Stimulated activated CD4-positive, alpha-beta T cell treated with anti-CD3 and anti-CD28 coated beads, Interleukin-1b, Interleukin-23, amount 100 ng/mL, for 1 hour (primary cell): ENCODE measurements at regions not wholly inside any gene's neighbourhood (a gene's known extent, or its start where the extent isn't known, plus 50 kb on each side); places are given as distances from the start of the nearest gene placed in this dataset.
"Not testable (repeated sequence)": the region's sequence is repeated elsewhere in the genome, so short reads cannot be mapped to it uniquely, and the experiment has no call there.

Experiments used
- DNase-seq, 2 donors: peaks; one replicate each; pipeline ENCODE4 v3.0.0-alpha.2; 2020; ENCODE audit warnings: low read depth in 2 of 2

- DNase-seq, result no peak
Observed at GRCh38 chr10:33067917-33068316, 109.9 kb upstream of the ITGB1 start.

GRCh38 chr10:33067481-33067880 lies 109.5 kb upstream of the ITGB1 start:
- DNase-seq, result no peak

- DNase-seq, result no peak
Observed at GRCh38 chr10:33066558-33067236, 108.7 kb upstream of the ITGB1 start.

GRCh38 chr10:33065111-33065510 lies 107.1 kb upstream of the ITGB1 start:
- no peak for DNase-seq

- no peak for DNase-seq
Observed at GRCh38 chr10:33064706-33065105, 106.7 kb upstream of the ITGB1 start.

GRCh38 chr10:33057620-33058019 lies 99.6 kb upstream of the ITGB1 start:
- no peak for DNase-seq

- no peak for DNase-seq
Observed at GRCh38 chr10:33056828-33057596, 99.0 kb upstream of the ITGB1 start.

GRCh38 chr10:33055625-33056024 lies 97.6 kb upstream of the ITGB1 start:
- no peak for DNase-seq

- no peak for DNase-seq
Observed at GRCh38 chr10:33052915-33053810, 95.1 kb upstream of the ITGB1 start.

- DNase-seq, result no peak
Observed at GRCh38 chr10:33052263-33052875, 94.3 kb upstream of the ITGB1 start.

GRCh38 chr10:33049963-33050920 lies 92.2 kb upstream of the ITGB1 start:
- DNase-seq, result not testable (repeated sequence)

- DNase-seq, result no peak
Observed at GRCh38 chr10:33048223-33048622, 90.2 kb upstream of the ITGB1 start.

GRCh38 chr10:33047655-33048054 lies 89.6 kb upstream of the ITGB1 start:
- DNase-seq, result no peak

GRCh38 chr10:33046792-33047191 lies 88.8 kb upstream of the ITGB1 start:
- DNase-seq, result no peak

GRCh38 chr10:33045421-33045820 lies 87.4 kb upstream of the ITGB1 start:
- DNase-seq, result no peak

- no peak for DNase-seq
Observed at GRCh38 chr10:33042565-33042964, 84.5 kb upstream of the ITGB1 start.

- no peak for DNase-seq
Observed at GRCh38 chr10:33041783-33042437, 83.9 kb upstream of the ITGB1 start.

- no peak for DNase-seq
Observed at GRCh38 chr10:33040436-33040835, 82.4 kb upstream of the ITGB1 start.

- DNase-seq, result no peak
Observed at GRCh38 chr10:33039181-33039580, 81.2 kb upstream of the ITGB1 start.

- no peak for DNase-seq
Observed at GRCh38 chr10:33038672-33039071, 80.6 kb upstream of the ITGB1 start.
